GM12874 (cell line): ENCODE measurements at regions not wholly inside any gene's neighbourhood (a gene's known extent, or its start where the extent isn't known, plus 50 kb on each side); places are given as distances from the start of the nearest gene placed in this dataset.

Experiments
- CTCF ChIP-seq: IDR thresholded peaks from 2 replicates; pipeline ENCODE4 v1.5.1; 2011; ENCODE audit warnings: low read depth, mild to moderate bottlenecking, control low read depth, low read length, moderate library complexity; ENCODE audit not compliant: insufficient read depth

- TF ChIP-seq CTCF = no peak
These were observed 71.1 kb upstream of the PPP3CA start for GRCh38 chr4:101418466-101418865.

GRCh38 chr4:101418055-101418454, 70.7 kb upstream of the PPP3CA start:
- TF ChIP-seq CTCF = no peak

GRCh38 chr4:101417046-101417445, 69.7 kb upstream of the PPP3CA start:
- TF ChIP-seq CTCF = no peak

GRCh38 chr4:101415962-101416361, 68.6 kb upstream of the PPP3CA start:
- no peak for TF ChIP-seq CTCF

GRCh38 chr4:101414496-101414895, 67.2 kb upstream of the PPP3CA start:
- TF ChIP-seq CTCF = no peak

GRCh38 chr4:101411926-101412325, 64.6 kb upstream of the PPP3CA start:
- no peak for TF ChIP-seq CTCF

- no peak for TF ChIP-seq CTCF
These were observed 52.8 kb upstream of the PPP3CA start for GRCh38 chr4:101400096-101400495.

GRCh38 chr4:101398807-101399206, 51.5 kb upstream of the PPP3CA start:
- no peak for TF ChIP-seq CTCF
